MM.1S (cell line): ENCODE measurements at regions not wholly inside any gene's neighbourhood (a gene's known extent, or its start where the extent isn't known, plus 50 kb on each side); places are given as distances from the start of the nearest gene placed in this dataset.

ENCODE experiments used
- DNase-seq: peaks from one replicate; pipeline ENCODE4 v3.0.0-alpha.2; 2015
- H2AFZ ChIP-seq: fragments of 300-600 bp; sonication (generic); 2 replicates; pipeline ENCODE4 v1.6.0; 2016; ENCODE audit warnings: antibody characterized with exemption, low read length
- H3F3A ChIP-seq: fragments of 300-600 bp; sonication (generic); 2 replicates; pipeline ENCODE4 v1.6.1; 2016; ENCODE audit warnings: mild to moderate bottlenecking, antibody characterized with exemption, low read length, moderate library complexity, mixed read lengths; ENCODE audit not compliant: insufficient read depth
- H3K27ac ChIP-seq: fragments of 300-600 bp; sonication (generic); 2 replicates; pipeline ENCODE4 v1.5.1; 2016; ENCODE audit warnings: mild to moderate bottlenecking, low read length
- H3K27me3 ChIP-seq: fragments of 300-600 bp; sonication (generic); replicated peaks from 2 replicates; pipeline ENCODE4 v1.6.0; 2016; ENCODE audit warnings: low read length; ENCODE audit not compliant: insufficient read depth
- H3K36me3 ChIP-seq: fragments of 300-600 bp; sonication (generic); replicated peaks from 2 replicates; pipeline ENCODE4 v1.6.1; 2016; ENCODE audit warnings: mild to moderate bottlenecking, low read length, mixed read lengths; ENCODE audit not compliant: insufficient read depth
- H3K4me1 ChIP-seq: fragments of 300-600 bp; sonication (generic); 2 replicates; pipeline ENCODE4 v1.6.1; 2016; ENCODE audit warnings: low read length, mixed read lengths
- H3K4me2 ChIP-seq: fragments of 300-600 bp; sonication (generic); 2 replicates; pipeline ENCODE4 v1.6.0; 2016; ENCODE audit warnings: low read depth, low read length
- H3K4me3 ChIP-seq: fragments of 300-600 bp; sonication (generic); 2 replicates; pipeline ENCODE4 v1.5.1; 2016; ENCODE audit warnings: low read length, mixed read lengths
- H3K79me2 ChIP-seq: fragments of 300-600 bp; sonication (generic); 2 replicates; pipeline ENCODE4 v1.6.1; 2016; ENCODE audit warnings: mixed run types, low read length, mixed read lengths
- H3K9ac ChIP-seq: fragments of 300-600 bp; sonication (generic); 2 replicates; pipeline ENCODE4 v1.6.1; 2016; ENCODE audit warnings: low read length, mixed read lengths
- H3K9me2 ChIP-seq: fragments of 300-600 bp; sonication (generic); replicated peaks from 2 replicates; pipeline ENCODE4 v1.6.1; 2016; ENCODE audit warnings: mild to moderate bottlenecking, low read length, mixed read lengths; ENCODE audit not compliant: insufficient read depth
- H3K9me3 ChIP-seq: fragments of 300-600 bp; sonication (generic); replicated peaks from 2 replicates; pipeline ENCODE4 v1.6.1; 2016; ENCODE audit warnings: mild to moderate bottlenecking, low read length, mixed read lengths; ENCODE audit not compliant: insufficient read depth
- H4K20me1 ChIP-seq: fragments of 300-600 bp; sonication (generic); 2 replicates; pipeline ENCODE4 v1.6.1; 2016; ENCODE audit warnings: mild to moderate bottlenecking, low read length, moderate library complexity, mixed read lengths; ENCODE audit not compliant: insufficient read depth
- EZH2 ChIP-seq: fragments of 300-600 bp; sonication (generic); optimal IDR thresholded peaks from 2 replicates; pipeline ENCODE3; 2017; ENCODE audit warnings: low read depth, mild to moderate bottlenecking, antibody characterized with exemption, low read length, mixed read lengths
- EZH2phosphoT487 ChIP-seq: fragments of 300-600 bp; sonication (generic); IDR thresholded peaks from 2 replicates; pipeline ENCODE4 v1.6.1; 2018; ENCODE audit warnings: antibody characterized with exemption, low read length
- TF ChIP-seq, protein P1 (sequence below): fragments of 300-600 bp; sonication (generic); IDR thresholded peaks from 2 replicates; pipeline ENCODE4 v1.5.1; 2016; ENCODE audit warnings: antibody characterized with exemption, low read length, mixed read lengths

DNA sequence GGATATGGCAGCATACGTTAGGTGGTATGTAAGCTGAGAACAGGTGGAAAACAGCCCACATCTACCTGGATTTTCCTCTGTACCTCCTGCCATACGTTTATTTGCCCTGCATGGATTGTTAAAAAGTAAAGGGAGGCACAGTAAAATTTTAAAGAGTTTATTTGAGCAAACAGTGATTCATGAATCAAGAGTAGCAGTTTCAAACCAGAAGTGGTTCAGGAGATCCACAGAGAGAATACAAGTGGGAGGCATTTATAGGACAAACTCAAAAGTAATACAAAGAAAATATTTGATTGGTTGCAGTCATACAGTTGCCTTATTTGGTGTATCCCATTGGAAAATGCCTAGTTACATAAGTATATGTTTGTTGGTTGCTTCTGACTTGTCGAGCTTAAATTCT, 117.6 kb downstream of the FAM170A start:
- Histone ChIP-seq H3F3A (no peaks in the 10 kb centered on the region), H3K36me3 (no peaks in the 10 kb centered on the region), H3K9me2 (no peaks in the 10 kb centered on the region), H3K9me3 (no peaks in the 10 kb centered on the region), H4K20me1 (no peaks in the 10 kb centered on the region), H2AFZ (no peak overlapping the region), H3K4me2 (no peak overlapping the region), H3K27ac (no peak overlapping the region), H3K79me2 (no peaks in the 10 kb centered on the region), H3K9ac (no peak overlapping the region), H3K4me3 (no peak overlapping the region), H3K4me1 (no peaks in the 10 kb centered on the region), H3K27me3 (no peaks in the 10 kb centered on the region)
- no peak for DNase-seq
- TF ChIP-seq EZH2phosphoT487 = no peak
- TF ChIP-seq EZH2 = no peak
- TF ChIP-seq, protein P1, sequence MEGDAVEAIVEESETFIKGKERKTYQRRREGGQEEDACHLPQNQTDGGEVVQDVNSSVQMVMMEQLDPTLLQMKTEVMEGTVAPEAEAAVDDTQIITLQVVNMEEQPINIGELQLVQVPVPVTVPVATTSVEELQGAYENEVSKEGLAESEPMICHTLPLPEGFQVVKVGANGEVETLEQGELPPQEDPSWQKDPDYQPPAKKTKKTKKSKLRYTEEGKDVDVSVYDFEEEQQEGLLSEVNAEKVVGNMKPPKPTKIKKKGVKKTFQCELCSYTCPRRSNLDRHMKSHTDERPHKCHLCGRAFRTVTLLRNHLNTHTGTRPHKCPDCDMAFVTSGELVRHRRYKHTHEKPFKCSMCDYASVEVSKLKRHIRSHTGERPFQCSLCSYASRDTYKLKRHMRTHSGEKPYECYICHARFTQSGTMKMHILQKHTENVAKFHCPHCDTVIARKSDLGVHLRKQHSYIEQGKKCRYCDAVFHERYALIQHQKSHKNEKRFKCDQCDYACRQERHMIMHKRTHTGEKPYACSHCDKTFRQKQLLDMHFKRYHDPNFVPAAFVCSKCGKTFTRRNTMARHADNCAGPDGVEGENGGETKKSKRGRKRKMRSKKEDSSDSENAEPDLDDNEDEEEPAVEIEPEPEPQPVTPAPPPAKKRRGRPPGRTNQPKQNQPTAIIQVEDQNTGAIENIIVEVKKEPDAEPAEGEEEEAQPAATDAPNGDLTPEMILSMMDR = no peak

DNA sequence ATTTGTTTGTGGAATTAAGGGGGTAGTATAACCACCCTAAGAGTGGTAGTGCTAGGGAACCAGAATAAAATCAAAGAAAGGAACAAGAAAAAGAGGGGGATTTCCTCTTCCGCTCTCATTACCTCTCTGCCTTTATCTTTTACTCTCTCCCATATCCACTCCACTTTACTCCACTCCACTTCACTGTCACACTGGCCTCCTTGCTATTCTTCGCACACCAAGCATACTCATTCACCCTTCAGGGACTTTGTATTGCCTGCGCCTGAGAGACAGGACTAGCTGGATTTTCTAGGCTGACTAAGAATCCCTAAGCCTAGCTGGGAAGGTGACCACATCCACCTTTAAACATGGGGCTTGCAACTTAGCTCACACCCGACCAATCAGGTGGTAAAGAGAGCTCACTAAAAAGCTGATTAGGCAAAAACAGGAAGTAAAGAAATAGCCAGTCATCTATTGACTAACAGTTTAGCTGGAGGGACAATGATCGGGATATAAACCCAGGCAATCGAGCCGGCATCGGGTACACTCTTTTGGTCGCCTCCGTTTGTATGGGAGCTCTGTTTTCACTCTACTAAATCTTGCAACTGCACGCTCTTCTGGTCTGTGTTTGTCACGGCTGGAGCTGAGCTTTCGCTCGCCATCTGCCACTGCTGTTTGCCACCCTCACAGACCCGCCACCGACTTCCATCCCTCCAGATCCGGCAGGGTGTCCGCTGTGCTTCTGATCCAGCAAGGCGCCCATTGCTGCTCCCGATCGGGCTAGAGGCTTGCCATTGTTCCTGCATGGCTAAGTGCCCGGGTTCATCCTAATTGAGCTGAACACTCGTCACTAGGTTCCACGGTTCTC, 121.8 kb downstream of the FAM170A start:
- Histone ChIP-seq H4K20me1 (no peaks in the 10 kb centered on the region), H3K79me2 (no peaks in the 10 kb centered on the region), H3K9ac (no peak overlapping the region), H3K9me2 (no peaks in the 10 kb centered on the region), H3K27me3 (no peaks in the 10 kb centered on the region), H2AFZ (no peak overlapping the region), H3K27ac (no peak overlapping the region), H3F3A (no peaks in the 10 kb centered on the region), H3K9me3 (no peaks in the 10 kb centered on the region), H3K36me3 (no peaks in the 10 kb centered on the region), H3K4me3 (no peak overlapping the region), H3K4me2 (no peak overlapping the region), H3K4me1 (no peaks in the 10 kb centered on the region)
- no peak for DNase-seq
- TF ChIP-seq EZH2phosphoT487 = no peak
- TF ChIP-seq, protein P1 = no peak
- TF ChIP-seq EZH2 = no peak

DNA sequence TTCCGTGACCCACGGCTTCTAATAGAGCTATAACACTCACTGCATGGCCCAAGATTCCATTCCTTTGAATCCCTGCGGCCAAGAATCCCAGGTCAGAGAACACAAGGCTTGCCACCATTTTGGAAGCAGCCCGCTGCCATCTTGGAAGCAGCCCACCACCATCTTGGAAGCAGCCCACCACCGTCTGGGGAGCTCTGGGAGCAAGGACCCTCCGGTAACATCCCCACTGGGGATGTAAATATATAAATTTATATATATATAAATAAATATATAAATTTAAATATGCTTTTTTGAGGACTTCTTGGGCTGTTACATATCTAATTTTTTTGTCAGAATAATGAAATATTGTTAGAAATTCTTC, 122.4 kb downstream of the FAM170A start:
- Histone ChIP-seq H3K79me2 (no peaks in the 10 kb centered on the region), H3K9me3 (no peaks in the 10 kb centered on the region), H3K36me3 (no peaks in the 10 kb centered on the region), H3K27me3 (no peaks in the 10 kb centered on the region), H3K27ac (no peak overlapping the region), H3K4me2 (no peak overlapping the region), H3F3A (no peaks in the 10 kb centered on the region), H2AFZ (no peak overlapping the region), H3K4me3 (no peak overlapping the region), H3K9me2 (no peaks in the 10 kb centered on the region), H4K20me1 (no peaks in the 10 kb centered on the region), H3K9ac (no peak overlapping the region), H3K4me1 (no peaks in the 10 kb centered on the region)
- no peak for TF ChIP-seq EZH2
- TF ChIP-seq, protein P1 = no peak
- no peak for DNase-seq
